Small intestine (tissue), 7 donors: ENCODE measurements at regions not wholly inside any gene's neighbourhood (a gene's known extent, or its start where the extent isn't known, plus 50 kb on each side); places are given as distances from the start of the nearest gene placed in this dataset.
"Not testable (repeated sequence)": the region's sequence is repeated elsewhere in the genome, so short reads cannot be mapped to it uniquely, and the experiment has no call there.

Experiments
- DNase-seq, 2 donors: peaks; one replicate each; pipeline versions ENCODE4 v3.0.0 to v3.0.0-alpha.2; 2013
- FAIRE-seq: peaks from 2 replicates; lab custom pipeline; 2012; peaks lifted over from hg19 to GRCh38; lab: Jason Lieb, UNC
- H3K27ac ChIP-seq, 3 donors: one replicate each; pipeline ENCODE4 v1.5.1; 2013; ENCODE audit warnings: low read length in 2 of 3, mild to moderate bottlenecking in 2 of 3, control low read depth in 1 of 3, inconsistent platforms in 1 of 3, low read depth in 1 of 3, moderate library complexity in 1 of 3
- H3K27me3 ChIP-seq, 3 donors: one replicate each; pipeline ENCODE4 v1.6.1; 2013; ENCODE audit warnings: low read length in 3 of 3, inconsistent platforms in 1 of 3; ENCODE audit not compliant: control insufficient read depth in 3 of 3, insufficient read depth in 3 of 3
- H3K36me3 ChIP-seq, 3 donors: one replicate each; pipeline ENCODE4 v1.6.1; 2013; ENCODE audit warnings: low read length in 3 of 3, inconsistent platforms in 1 of 3, low read depth in 1 of 3, mild to moderate bottlenecking in 1 of 3, moderate library complexity in 1 of 3; ENCODE audit not compliant: control insufficient read depth in 3 of 3, insufficient read depth in 2 of 3
- H3K4me1 ChIP-seq, 3 donors: one replicate each; pipeline ENCODE4 v1.6.1; 2013; ENCODE audit warnings: low read length in 2 of 3, inconsistent platforms in 1 of 3, low read depth in 1 of 3, mild to moderate bottlenecking in 1 of 3, moderate library complexity in 1 of 3; ENCODE audit not compliant: control insufficient read depth in 3 of 3, insufficient read depth in 2 of 3
- H3K4me3 ChIP-seq, 3 donors: one replicate each; pipeline ENCODE4 v1.5.1; 2013; ENCODE audit warnings: low read length in 3 of 3, control low read depth in 1 of 3, inconsistent platforms in 1 of 3, low read depth in 1 of 3, mild to moderate bottlenecking in 1 of 3, moderate library complexity in 1 of 3
- H3K9me3 ChIP-seq, 2 donors: one replicate each; pipeline ENCODE4 v1.6.1; 2013; ENCODE audit warnings: low read depth in 1 of 2, low read length in 1 of 2; ENCODE audit not compliant: control insufficient read depth in 2 of 2, insufficient read depth in 1 of 2
- WGBS, 3 donors: extraction: QIAGEN DNeasy Blood & Tissue Kit; methylation state at CpG; one replicate each; pipeline ENCODE4 v1.1.7; 2013; 5-methylcytosine and 5-hydroxymethylcytosine counted together
- donor health status: healthy with polysubstance abuse.
- donor health status: control.
- donor health status: control.
- donor health status: Bipolar disorder and iron deficiency.
- donor health status: healthy.

- 59 to 84% (median 67%) methylated on average over 3 of the region's 4 CpGs for WGBS, 3 donors
- not testable (repeated sequence) for H3K27ac ChIP-seq, H3K36me3 ChIP-seq, FAIRE-seq, DNase-seq, H3K4me1 ChIP-seq, H3K27me3 ChIP-seq, H3K4me3 ChIP-seq, H3K9me3 ChIP-seq
Observed at GRCh38 chr1:146756858-146757257, 181.3 kb upstream of the NBPF12 start.

- not testable (repeated sequence) for H3K9me3 ChIP-seq, FAIRE-seq, H3K36me3 ChIP-seq, DNase-seq, H3K27ac ChIP-seq, H3K4me3 ChIP-seq, H3K27me3 ChIP-seq, H3K4me1 ChIP-seq
- WGBS, 3 donors = 55 to 90% (median 78%) methylated on average over 1 of the region's 3 CpGs
Observed at GRCh38 chr1:146748686-146749085, 189.4 kb upstream of the NBPF12 start.

GRCh38 chr1:146731981-146732680 is 206.0 kb upstream of the NBPF12 start:
- H3K4me1 ChIP-seq, H3K4me3 ChIP-seq, H3K27ac ChIP-seq, H3K27me3 ChIP-seq, FAIRE-seq, H3K36me3 ChIP-seq, DNase-seq, H3K9me3 ChIP-seq: not testable (repeated sequence)
- 49 to 82% (median 64%) methylated on average over 7 to 8 of the region's 11 CpGs for WGBS, 3 donors

GRCh38 chr1:146729642-146730344 is 208.3 kb upstream of the NBPF12 start:
- FAIRE-seq, H3K4me1 ChIP-seq, H3K27ac ChIP-seq, DNase-seq, H3K27me3 ChIP-seq, H3K36me3 ChIP-seq, H3K4me3 ChIP-seq, H3K9me3 ChIP-seq: not testable (repeated sequence)
- WGBS, 3 donors = 51 to 79% (median 67%) methylated on average over 4 to 5 of the region's 9 CpGs

GRCh38 chr1:146715054-146715453 is 223.1 kb upstream of the NBPF12 start:
- not testable (repeated sequence) for H3K27ac ChIP-seq, FAIRE-seq, DNase-seq, H3K9me3 ChIP-seq, H3K4me3 ChIP-seq, H3K36me3 ChIP-seq, H3K27me3 ChIP-seq, H3K4me1 ChIP-seq
- WGBS, 3 donors = no CpG with 5 or more reads among the region's 1 CpG

GRCh38 chr1:146710838-146711521 is 227.1 kb upstream of the NBPF12 start:
- H3K36me3 ChIP-seq, H3K27me3 ChIP-seq, H3K4me3 ChIP-seq, FAIRE-seq, H3K4me1 ChIP-seq, H3K9me3 ChIP-seq, H3K27ac ChIP-seq: not testable (repeated sequence)
- WGBS, 3 donors = 71 to 74% (median 71%) methylated on average over 4 of the region's 5 CpGs
- DNase-seq = peak; percentile 31 to 54

GRCh38 chr1:146709302-146709701 is 228.8 kb upstream of the NBPF12 start:
- not testable (repeated sequence) for H3K27ac ChIP-seq, H3K27me3 ChIP-seq, H3K4me1 ChIP-seq, H3K9me3 ChIP-seq, H3K36me3 ChIP-seq, FAIRE-seq, H3K4me3 ChIP-seq, DNase-seq
- WGBS, 3 donors = 67 to 86% (median 73%) methylated on average over 1 of the region's 1 CpG

- not testable (repeated sequence) for H3K4me1 ChIP-seq, H3K27me3 ChIP-seq, H3K9me3 ChIP-seq, H3K4me3 ChIP-seq, H3K36me3 ChIP-seq, FAIRE-seq, H3K27ac ChIP-seq
- WGBS, 3 donors = 28 to 61% (median 38%) methylated on average over 2 of the region's 2 CpGs
- DNase-seq = peak in 1 of 2 donors; percentile 18
Observed at GRCh38 chr1:146704162-146704724, 233.9 kb upstream of the NBPF12 start.
